Activated CD8-positive, alpha-beta T cell treated with anti-CD3 and anti-CD28 coated beads for 36 hours (primary cell): ENCODE measurements at regions not wholly inside any gene's neighbourhood (a gene's known extent, or its start where the extent isn't known, plus 50 kb on each side); places are given as distances from the start of the nearest gene placed in this dataset.

ENCODE experiments used
- ATAC-seq: fragments of 200-7000 bp; cut with Tn5 transposase; one replicate; pipeline ENCODE4 v1.10.0; 2021; ENCODE audit warnings: mild to moderate bottlenecking, moderate library complexity
- CTCF ChIA-PET: fragments of 350-600 bp; sonication (Branson Sonifier 250); formaldehyde crosslinking; loops from one replicate; lab custom pipeline; 2021; ENCODE audit warnings: antibody characterized with exemption; lab: Charles Lee
- POLR2A ChIA-PET: fragments of 350-600 bp; sonication (Branson Sonifier 250); formaldehyde crosslinking; loops from one replicate; lab custom pipeline; 2021; ENCODE audit warnings: antibody characterized with exemption; lab: Charles Lee
- DNase-seq: peaks from one replicate; pipeline ENCODE4 v3.0.0-alpha.2; 2020
- H3K27ac Mint-ChIP-seq: one replicate; pipeline ENCODE4 v1.8.0; 2021; ENCODE audit warnings: mild to moderate bottlenecking, mixed read lengths
- H3K27me3 Mint-ChIP-seq: one replicate; pipeline ENCODE4 v1.8.0; 2021; ENCODE audit warnings: mixed read lengths
- H3K36me3 Mint-ChIP-seq: one replicate; pipeline ENCODE4 v1.8.0; 2021; ENCODE audit warnings: low read depth, mixed read lengths
- H3K4me1 Mint-ChIP-seq: one replicate; pipeline ENCODE4 v1.8.0; 2021; ENCODE audit warnings: low read depth, mixed read lengths
- H3K4me3 Mint-ChIP-seq: one replicate; pipeline ENCODE4 v1.8.0; 2021; ENCODE audit warnings: mild to moderate bottlenecking, moderate library complexity, mixed read lengths
- H3K9me3 Mint-ChIP-seq: one replicate; pipeline ENCODE4 v1.8.0; 2021; ENCODE audit warnings: mixed read lengths
- intact Hi-C: fragments of 100-400 bp; cut with micrococcal nuclease; formaldehyde crosslinking; loops from one replicate; pipeline ENCODE4 v1.10.0; 2022
- TF ChIP-seq, protein P1 (sequence below): fragments of 200-600 bp; IDR thresholded peaks from one replicate; pipeline ENCODE4 v1.8.0; 2022; ENCODE audit warnings: antibody characterized with exemption, mild to moderate bottlenecking

GRCh38 chr9:79985772-79986171 is 414.0 kb downstream of the TLE4 start:
- Mint-ChIP-seq H3K9me3 (no peaks in the 10 kb centered on the region), H3K27me3 (peaks cover 6% of the 10 kb centered on the region), H3K4me1 (no peaks in the 10 kb centered on the region), H3K4me3 (no peak overlapping the region), H3K36me3 (no peaks in the 10 kb centered on the region), H3K27ac (no peak overlapping the region)
- intact Hi-C loops, result no loop called here
- POLR2A ChIA-PET, result no interaction called here
- DNase-seq, result no peak
- CTCF ChIA-PET, result no interaction called here
- no peak for ATAC-seq
- TF ChIP-seq, protein P1, sequence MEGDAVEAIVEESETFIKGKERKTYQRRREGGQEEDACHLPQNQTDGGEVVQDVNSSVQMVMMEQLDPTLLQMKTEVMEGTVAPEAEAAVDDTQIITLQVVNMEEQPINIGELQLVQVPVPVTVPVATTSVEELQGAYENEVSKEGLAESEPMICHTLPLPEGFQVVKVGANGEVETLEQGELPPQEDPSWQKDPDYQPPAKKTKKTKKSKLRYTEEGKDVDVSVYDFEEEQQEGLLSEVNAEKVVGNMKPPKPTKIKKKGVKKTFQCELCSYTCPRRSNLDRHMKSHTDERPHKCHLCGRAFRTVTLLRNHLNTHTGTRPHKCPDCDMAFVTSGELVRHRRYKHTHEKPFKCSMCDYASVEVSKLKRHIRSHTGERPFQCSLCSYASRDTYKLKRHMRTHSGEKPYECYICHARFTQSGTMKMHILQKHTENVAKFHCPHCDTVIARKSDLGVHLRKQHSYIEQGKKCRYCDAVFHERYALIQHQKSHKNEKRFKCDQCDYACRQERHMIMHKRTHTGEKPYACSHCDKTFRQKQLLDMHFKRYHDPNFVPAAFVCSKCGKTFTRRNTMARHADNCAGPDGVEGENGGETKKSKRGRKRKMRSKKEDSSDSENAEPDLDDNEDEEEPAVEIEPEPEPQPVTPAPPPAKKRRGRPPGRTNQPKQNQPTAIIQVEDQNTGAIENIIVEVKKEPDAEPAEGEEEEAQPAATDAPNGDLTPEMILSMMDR, result no peak

DNA sequence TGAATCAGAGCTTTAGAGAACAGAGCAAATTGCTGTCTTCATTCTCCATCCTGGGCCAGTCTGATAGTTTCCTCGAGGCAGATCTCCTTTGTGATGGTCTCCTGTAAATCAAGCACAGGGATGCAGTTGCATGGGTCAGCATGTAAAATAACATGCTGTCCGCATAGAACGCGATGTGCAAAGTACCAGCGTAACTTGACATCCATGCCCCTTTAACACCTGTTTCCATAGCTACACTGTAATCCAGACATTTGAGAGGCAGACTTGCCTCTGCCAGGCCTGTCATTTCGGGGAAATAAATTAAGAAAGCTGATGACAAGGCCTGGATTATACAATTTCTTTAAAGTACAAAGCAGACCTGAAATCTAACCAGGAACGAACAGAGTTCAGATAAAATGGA is 413.5 kb downstream of the TLE4 start:
- intact Hi-C loops, result no loop called here
- H3K27me3 Mint-ChIP-seq, result peaks cover 7% of the 10 kb centered on the region
- H3K27ac Mint-ChIP-seq, result no peak overlapping the region
- TF ChIP-seq, protein P1, result no peak
- CTCF ChIA-PET, result no interaction called here
- DNase-seq, result no peak
- no peaks in the 10 kb centered on the region for H3K9me3 Mint-ChIP-seq
- H3K4me3 Mint-ChIP-seq, result no peak overlapping the region
- no peaks in the 10 kb centered on the region for H3K4me1 Mint-ChIP-seq
- POLR2A ChIA-PET, result no interaction called here
- no peak for ATAC-seq
- H3K36me3 Mint-ChIP-seq, result no peaks in the 10 kb centered on the region

GRCh38 chr9:79984429-79985067 is 412.8 kb downstream of the TLE4 start:
- intact Hi-C loops, result no loop called here
- CTCF ChIA-PET, result no interaction called here
- Mint-ChIP-seq H3K27me3 (peaks cover 7% of the 10 kb centered on the region), H3K4me1 (no peaks in the 10 kb centered on the region), H3K4me3 (no peak overlapping the region), H3K36me3 (no peaks in the 10 kb centered on the region), H3K27ac (no peak overlapping the region), H3K9me3 (no peaks in the 10 kb centered on the region)
- DNase-seq, result no peak
- POLR2A ChIA-PET, result no interaction called here
- TF ChIP-seq, protein P1, result no peak
- ATAC-seq, result no peak

GRCh38 chr9:79980432-79980831 is 408.7 kb downstream of the TLE4 start:
- ChIA-PET POLR2A (no interaction called here), CTCF (no interaction called here)
- Mint-ChIP-seq H3K36me3 (no peaks in the 10 kb centered on the region), H3K9me3 (no peaks in the 10 kb centered on the region), H3K27ac (no peak overlapping the region), H3K4me3 (no peak overlapping the region), H3K4me1 (no peaks in the 10 kb centered on the region), H3K27me3 (peaks cover 11% of the 10 kb centered on the region)
- no peak for DNase-seq
- ATAC-seq, result no peak
- intact Hi-C loops, result no loop called here
- TF ChIP-seq, protein P1, result no peak

DNA sequence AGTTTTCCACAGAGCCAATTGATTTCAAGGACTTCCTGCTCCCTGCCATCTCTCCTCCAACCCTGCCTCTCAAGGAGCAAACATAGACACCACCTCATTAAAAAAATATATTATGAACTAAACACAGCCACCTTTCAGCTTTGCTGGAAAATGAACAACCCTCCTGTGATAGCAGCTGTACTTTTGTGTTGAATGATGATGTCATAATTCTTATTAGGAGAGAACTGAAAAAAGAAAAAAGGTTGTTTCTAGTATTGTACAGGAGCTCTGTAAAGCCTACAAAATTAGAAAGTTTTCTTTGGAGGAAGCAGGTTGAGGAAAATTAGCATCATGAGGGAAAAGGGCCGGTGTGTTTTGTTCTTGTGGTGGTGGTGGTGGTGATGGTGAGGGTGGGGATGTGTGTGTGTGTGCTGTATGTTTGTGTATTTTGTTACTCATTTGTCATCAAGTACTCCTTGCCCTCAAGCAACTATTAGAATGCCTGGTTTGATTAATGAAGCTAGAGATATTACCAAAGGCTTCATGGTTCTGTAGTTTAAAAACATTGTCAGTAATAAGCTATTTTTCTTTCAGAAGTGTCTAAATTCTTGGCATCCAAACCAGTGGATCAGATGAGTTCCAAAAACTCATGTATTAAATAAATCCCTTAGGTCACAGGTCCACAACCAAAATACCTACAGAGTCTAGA is 405.9 kb downstream of the TLE4 start:
- TF ChIP-seq, protein P1, result no peak
- CTCF ChIA-PET, result no interaction called here
- ATAC-seq, result no peak

More for the DNA sequence above, 405.9 kb downstream of the TLE4 start:
- Mint-ChIP-seq H3K27ac (no peak overlapping the region), H3K36me3 (no peaks in the 10 kb centered on the region), H3K4me3 (no peak overlapping the region), H3K9me3 (no peaks in the 10 kb centered on the region), H3K4me1 (no peaks in the 10 kb centered on the region), H3K27me3 (peaks cover 11% of the 10 kb centered on the region)
- DNase-seq, result no peak
- intact Hi-C loops, result no loop called here
- POLR2A ChIA-PET, result no interaction called here
